K562 (cell line): ENCODE measurements at regions not wholly inside any gene's neighbourhood (a gene's known extent, or its start where the extent isn't known, plus 50 kb on each side); places are given as distances from the start of the nearest gene placed in this dataset.

Source experiments
- CTCF ChIP-seq, 3 experiments: IDR thresholded peaks in 2 of 3; conservative IDR thresholded peaks in 1 of 3; 2 replicates each; pipeline ENCODE4 v1.5.1; 2011 to 2012; ENCODE audit warnings: low read length in 3 of 3, mild to moderate bottlenecking in 3 of 3, control low read depth in 2 of 3, improper control_type of control experiment in 1 of 3, inconsistent platforms in 1 of 3, low read depth in 1 of 3, mixed read lengths in 1 of 3, moderate library complexity in 1 of 3; ENCODE audit not compliant: insufficient read depth in 2 of 3
- EHMT2 ChIP-seq: fragments of 450-650 bp; IDR thresholded peaks from 2 replicates; pipeline ENCODE4 v1.6.1; 2018; ENCODE audit warnings: antibody characterized with exemption
- RNF2 ChIP-seq: sonication (generic); IDR thresholded peaks from 2 replicates; pipeline ENCODE4 v1.6.1; 2016
- ZNF57 ChIP-seq: fragments of 450-650 bp; formaldehyde crosslinking; IDR thresholded peaks from 2 replicates; pipeline ENCODE4 v1.4.0; 2020; ENCODE audit warnings: mild to moderate bottlenecking, moderate library complexity

GRCh38 chr4:32985256-32985655, 2265.1 kb downstream of the PCDH7 start:
- TF ChIP-seq EHMT2 (no peak), CTCF (IDR thresholded peaks at IDR 0.05 in 2 of 3, conservative IDR thresholded peaks at IDR 0.05 in 1 of 3; ENCODE audit: insufficient read depth in 2 of 3, low read depth in 1 of 3, low read length in 3 of 3) (no peak), RNF2 (no peak), ZNF57 (CRISPR knock-in tag) (no peak)
